Lower lobe of right lung (tissue), 2 donors: ENCODE measurements at regions not wholly inside any gene's neighbourhood (a gene's known extent, or its start where the extent isn't known, plus 50 kb on each side); places are given as distances from the start of the nearest gene placed in this dataset.

Experiments
- ATAC-seq, 2 donors: fragments of 200-7000 bp; cut with Tn5 transposase; one replicate each; pipeline ENCODE4 v1.9.1; 2020 to 2022; ENCODE audit warnings: mild to moderate bottlenecking in 2 of 2, moderate library complexity in 2 of 2
- DNase-seq: peaks from one replicate; pipeline ENCODE4 v3.0.0-alpha.2; 2020
- H3K27ac ChIP-seq: fragments of 200-600 bp; one replicate; pipeline ENCODE4 v1.8.0; 2022
- H3K27me3 ChIP-seq: fragments of 200-600 bp; one replicate; pipeline ENCODE4 v1.8.0; 2022; ENCODE audit warnings: low read depth
- H3K36me3 ChIP-seq: fragments of 200-600 bp; one replicate; pipeline ENCODE4 v1.8.0; 2022; ENCODE audit warnings: mild to moderate bottlenecking
- H3K4me1 ChIP-seq: fragments of 200-600 bp; one replicate; pipeline ENCODE4 v1.8.0; 2022
- H3K4me3 ChIP-seq: fragments of 200-600 bp; one replicate; pipeline ENCODE4 v1.8.0; 2022; ENCODE audit warnings: mild to moderate bottlenecking
- H3K9me3 ChIP-seq: fragments of 200-600 bp; one replicate; pipeline ENCODE4 v1.8.0; 2022
- CTCF ChIP-seq: fragments of 200-600 bp; IDR thresholded peaks from one replicate; pipeline ENCODE4 v1.8.0; 2022; ENCODE audit warnings: antibody characterized with exemption, mild to moderate bottlenecking
- intact Hi-C: fragments of 100-400 bp; cut with DNase I; formaldehyde crosslinking; loops from one replicate; pipeline ENCODE4 v1.11.0; 2022
- donor health status: DM: no; HTN: yes; CAD: no; lungs with severe emphysema.

GRCh38 chr2:16119741-16120140, 179.4 kb downstream of the MYCN start:
- no peak for TF ChIP-seq CTCF
- intact Hi-C loops = no loop called here
- no peak overlapping the region for H3K4me3 ChIP-seq
- DNase-seq (no peak), ATAC-seq (no peak)
- H3K36me3 ChIP-seq = no peaks in the 10 kb centered on the region
- no peaks in the 10 kb centered on the region for H3K27me3 ChIP-seq
- H3K27ac ChIP-seq = no peak overlapping the region
- no peaks in the 10 kb centered on the region for H3K4me1 ChIP-seq
- H3K9me3 ChIP-seq = no peaks in the 10 kb centered on the region

- H3K36me3 ChIP-seq = no peaks in the 10 kb centered on the region
- no peak for ATAC-seq
- H3K9me3 ChIP-seq = no peaks in the 10 kb centered on the region
- intact Hi-C loops = no loop called here
- H3K4me1 ChIP-seq = no peaks in the 10 kb centered on the region
- TF ChIP-seq CTCF = no peak
- H3K27ac ChIP-seq = no peak overlapping the region
- no peak overlapping the region for H3K4me3 ChIP-seq
- H3K27me3 ChIP-seq = no peaks in the 10 kb centered on the region
- DNase-seq = no peak
These were observed 178.6 kb downstream of the MYCN start for GRCh38 chr2:16118611-16119590.

- intact Hi-C loops = no loop called here
- Histone ChIP-seq H3K27me3 (no peaks in the 10 kb centered on the region), H3K36me3 (no peaks in the 10 kb centered on the region), H3K9me3 (no peaks in the 10 kb centered on the region), H3K4me3 (no peak overlapping the region), H3K4me1 (no peaks in the 10 kb centered on the region), H3K27ac (no peak overlapping the region)
- no peak for TF ChIP-seq CTCF
- DNase-seq (no peak), ATAC-seq (no peak)
These were observed 177.7 kb downstream of the MYCN start for GRCh38 chr2:16117791-16118610.

- ATAC-seq = no peak
These were observed 176.8 kb downstream of the MYCN start for GRCh38 chr2:16117021-16117700.

More at GRCh38 chr2:16117021-16117700, 176.8 kb downstream of the MYCN start:
- Histone ChIP-seq H3K4me3 (no peak overlapping the region), H3K9me3 (no peaks in the 10 kb centered on the region), H3K4me1 (no peaks in the 10 kb centered on the region), H3K27ac (no peak overlapping the region), H3K27me3 (no peaks in the 10 kb centered on the region), H3K36me3 (no peaks in the 10 kb centered on the region)
- no peak for TF ChIP-seq CTCF
- DNase-seq = no peak
- intact Hi-C loops = no loop called here
